ENCODE measurements at regions not wholly inside any gene's neighbourhood (a gene's known extent, or its start where the extent isn't known, plus 50 kb on each side); places are given as distances from the start of the nearest gene placed in this dataset.

GRCh38 chr22:17281440-17281841 is 62.2 kb upstream of the ADA2 start:
- Histone ChIP-seq H3K9me3 (ENCODE audit: low read length) (no peaks in the 10 kb centered on the region), H3K4me3 (ENCODE audit: low read length) (no peak overlapping the region), H3K27ac (ENCODE audit: low read depth, low read length) (no peak overlapping the region), H3K36me3 (ENCODE audit: insufficient read depth, low read length) (no peaks in the 10 kb centered on the region), H3K27me3 (ENCODE audit: insufficient read depth, low read length, poor library complexity, severe bottlenecking) (no peaks in the 10 kb centered on the region), H3K4me1 (ENCODE audit: insufficient read depth, low read length) (peaks cover 15% of the 10 kb centered on the region)
- Mint-ChIP-seq H3K4me1 (peaks cover 10 to 18% (median 14%) of the 10 kb centered on the region in 3 donors), H3K9me3 (no peaks in the 10 kb centered on the region), H3K27ac (peak overlapping the region in 2 of 8 donors; percentile 1 to 3), H3K27me3 (peaks cover 0 to 3% of the 10 kb centered on the region in 2 donors), H3K36me3 (peaks cover 0 to 1% (median 0%) of the 10 kb centered on the region in 3 donors), H3K4me3 (peak overlapping the region in 3 of 7 donors; percentile 7 to 51 (median 20))
- no peak for DNase-seq
- ChIA-PET POLR2A (no interaction called here), CTCF (no interaction called here)

DNA sequence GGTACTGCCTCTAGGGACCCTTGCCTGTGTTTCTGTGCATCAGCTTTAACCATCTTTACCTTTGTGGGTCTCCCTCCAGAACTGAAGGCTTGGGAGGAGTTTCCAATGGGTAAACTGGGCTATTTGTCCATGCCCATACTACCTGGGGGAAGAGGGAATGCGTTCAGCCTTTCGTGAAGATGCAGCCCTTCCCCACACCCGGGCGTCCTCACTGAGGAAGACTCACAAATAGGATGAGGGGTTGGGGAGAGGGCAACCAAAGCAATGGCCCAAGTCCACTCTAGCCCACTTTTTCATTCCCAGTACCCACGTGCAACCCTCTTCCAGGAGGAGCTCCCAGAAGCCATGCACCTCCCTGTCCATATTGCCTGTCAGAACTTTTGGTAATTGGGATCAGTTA is 61.8 kb upstream of the ADA2 start:
- Histone ChIP-seq H3K36me3 (ENCODE audit: insufficient read depth, low read length) (no peaks in the 10 kb centered on the region), H3K27ac (ENCODE audit: low read depth, low read length) (no peak overlapping the region), H3K4me1 (ENCODE audit: insufficient read depth, low read length) (peaks cover 15% of the 10 kb centered on the region), H3K27me3 (ENCODE audit: insufficient read depth, low read length, poor library complexity, severe bottlenecking) (no peaks in the 10 kb centered on the region), H3K4me3 (ENCODE audit: low read length) (no peak overlapping the region), H3K9me3 (ENCODE audit: low read length) (no peaks in the 10 kb centered on the region)
- peaks cover 0 to 3% of the 10 kb centered on the region in 2 donors for H3K27me3 Mint-ChIP-seq
- H3K4me1 Mint-ChIP-seq, result peaks cover 10 to 18% (median 14%) of the 10 kb centered on the region in 3 donors
- H3K4me3 Mint-ChIP-seq, result peak overlapping the region in 1 of 7 donors; percentile 51
- H3K9me3 Mint-ChIP-seq, result no peaks in the 10 kb centered on the region
- H3K36me3 Mint-ChIP-seq, result peaks cover 0 to 1% (median 0%) of the 10 kb centered on the region in 3 donors
- H3K27ac Mint-ChIP-seq, result peak overlapping the region in 2 of 8 donors; percentile 1 to 58
- ChIA-PET CTCF (no interaction called here), POLR2A (no interaction called here)
- no peak for DNase-seq

DNA sequence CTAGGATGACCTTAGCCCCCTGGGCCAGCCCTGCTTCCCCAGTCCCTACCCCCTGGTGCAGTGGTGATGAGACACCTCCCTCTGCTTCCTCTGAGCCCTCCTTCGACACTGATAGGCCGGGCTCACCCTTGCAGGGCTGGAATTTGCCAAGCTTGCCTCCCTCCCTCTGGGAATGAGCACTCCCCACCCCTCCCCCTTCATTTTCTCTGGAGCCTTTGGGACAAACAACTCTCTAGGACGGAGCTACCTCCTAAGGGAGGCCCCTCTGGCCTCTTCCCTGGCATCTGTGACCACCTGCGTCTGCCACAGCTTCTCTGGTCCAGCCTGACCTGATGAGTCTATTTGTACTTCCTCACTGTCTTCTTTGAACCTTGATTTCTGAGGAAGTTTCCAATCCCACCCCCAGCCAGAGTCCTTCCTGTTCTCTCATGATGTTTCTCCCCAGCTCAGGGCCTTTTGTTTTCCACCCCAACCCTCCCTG is 53.3 kb upstream of the ADA2 start:
- no peak overlapping the region for H3K27ac ChIP-seq (ENCODE audit: low read depth, low read length)
- no peaks in the 10 kb centered on the region for H3K4me1 ChIP-seq (ENCODE audit: insufficient read depth, low read length)
- no peaks in the 10 kb centered on the region for H3K27me3 ChIP-seq (ENCODE audit: insufficient read depth, low read length, poor library complexity, severe bottlenecking)
- no peak overlapping the region for H3K4me3 ChIP-seq (ENCODE audit: low read length)
- Mint-ChIP-seq H3K4me1 (peaks cover 0 to 7% (median 2%) of the 10 kb centered on the region in 3 donors), H3K4me3 (no peak overlapping the region), H3K9me3 (no peaks in the 10 kb centered on the region), H3K36me3 (no peaks in the 10 kb centered on the region), H3K27ac (peak overlapping the region in 3 of 8 donors; percentile 3 to 78 (median 50)), H3K27me3 (no peaks in the 10 kb centered on the region)
- ChIA-PET POLR2A (no interaction called here), CTCF (interaction anchor here (1.2 kb wide), 1 partner anchor 12 kb away, joined by 4 read pairs; no protein-coding TSS in a partner anchor)
- no peaks in the 10 kb centered on the region for H3K36me3 ChIP-seq (ENCODE audit: insufficient read depth, low read length)
- no peaks in the 10 kb centered on the region for H3K9me3 ChIP-seq (ENCODE audit: low read length)
- DNase-seq, result no peak

DNA sequence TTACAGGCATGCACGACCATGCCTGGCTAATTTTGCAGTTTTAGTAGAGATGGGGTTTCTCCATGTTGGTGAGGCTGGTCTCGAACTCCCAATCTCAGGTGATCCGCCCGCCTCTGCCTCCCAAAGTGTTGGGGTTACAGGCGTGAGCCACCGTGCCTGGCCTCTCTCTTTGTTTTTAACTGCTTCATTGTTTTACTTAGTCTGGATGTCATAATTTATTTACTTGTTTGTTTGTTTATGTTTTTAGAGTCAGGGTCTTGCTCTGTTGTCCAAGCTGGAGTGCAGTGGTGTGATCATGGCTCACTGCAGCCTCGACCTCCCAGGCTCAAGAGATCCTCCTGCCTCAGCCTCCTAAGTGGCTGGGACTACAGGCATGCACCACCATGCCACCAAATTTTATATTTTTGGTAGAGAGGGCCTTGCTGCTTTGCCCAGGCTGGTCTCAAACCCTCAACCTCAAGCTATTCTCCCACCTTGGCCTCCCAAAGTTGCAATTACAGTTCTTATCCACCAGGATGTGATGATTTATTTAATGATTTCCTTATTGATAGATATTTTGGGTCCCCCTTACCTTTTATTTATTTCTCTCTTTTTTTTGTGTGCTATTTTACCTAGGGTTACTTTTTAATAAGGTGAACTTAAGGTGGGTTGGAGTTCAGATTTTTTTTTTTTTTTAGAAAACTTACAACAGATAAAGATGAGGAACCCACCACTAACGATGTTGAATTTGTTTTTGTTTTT is 52.6 kb upstream of the ADA2 start:
- H3K9me3 Mint-ChIP-seq, result no peaks in the 10 kb centered on the region
- peaks cover 0 to 14% (median 4%) of the 10 kb centered on the region in 3 donors for H3K4me1 Mint-ChIP-seq
- H3K27me3 Mint-ChIP-seq, result no peaks in the 10 kb centered on the region
- no peak for DNase-seq
- ChIA-PET CTCF (interaction anchor here (1.2 kb wide), 1 partner anchor 53 kb away, joined by 3 read pairs; the partner anchor contains the start of gene ADA2), POLR2A (no interaction called here)
- Histone ChIP-seq H3K36me3 (ENCODE audit: insufficient read depth, low read length) (no peaks in the 10 kb centered on the region), H3K4me3 (ENCODE audit: low read length) (no peak overlapping the region), H3K4me1 (ENCODE audit: insufficient read depth, low read length) (peaks cover 3% of the 10 kb centered on the region), H3K27ac (ENCODE audit: low read depth, low read length) (no peak overlapping the region), H3K9me3 (ENCODE audit: low read length) (no peaks in the 10 kb centered on the region), H3K27me3 (ENCODE audit: insufficient read depth, low read length, poor library complexity, severe bottlenecking) (no peaks in the 10 kb centered on the region)
- H3K36me3 Mint-ChIP-seq, result no peaks in the 10 kb centered on the region
- H3K4me3 Mint-ChIP-seq, result no peak overlapping the region
- H3K27ac Mint-ChIP-seq, result peak overlapping the region in 2 of 8 donors; percentile 32 to 63

- Histone ChIP-seq H3K27ac (ENCODE audit: low read depth, low read length) (no peak overlapping the region), H3K27me3 (ENCODE audit: insufficient read depth, low read length, poor library complexity, severe bottlenecking) (no peaks in the 10 kb centered on the region), H3K4me3 (ENCODE audit: low read length) (no peak overlapping the region), H3K36me3 (ENCODE audit: insufficient read depth, low read length) (no peaks in the 10 kb centered on the region), H3K9me3 (ENCODE audit: low read length) (no peaks in the 10 kb centered on the region), H3K4me1 (ENCODE audit: insufficient read depth, low read length) (peaks cover 12% of the 10 kb centered on the region)
- H3K4me1 Mint-ChIP-seq, result peaks cover 4 to 24% (median 10%) of the 10 kb centered on the region in 3 donors
- POLR2A ChIA-PET, result no interaction called here
- no peaks in the 10 kb centered on the region for H3K36me3 Mint-ChIP-seq
- peak overlapping the region in 2 of 7 donors; percentile 11 to 35 for H3K4me3 Mint-ChIP-seq
- CTCF ChIA-PET, result interaction anchor here (1.4 to 1.5 kb wide), 2 partner anchors 10 to 49 kb away, joined by 3 to 4 read pairs; no protein-coding TSS in a partner anchor
- peak overlapping the region in 2 of 8 donors; percentile 50 to 53 for H3K27ac Mint-ChIP-seq
- H3K9me3 Mint-ChIP-seq, result no peaks in the 10 kb centered on the region
- DNase-seq, result no peak
- H3K27me3 Mint-ChIP-seq, result no peaks in the 10 kb centered on the region
Observed at GRCh38 chr22:17269607-17270261, 50.5 kb upstream of the ADA2 start.

DNA sequence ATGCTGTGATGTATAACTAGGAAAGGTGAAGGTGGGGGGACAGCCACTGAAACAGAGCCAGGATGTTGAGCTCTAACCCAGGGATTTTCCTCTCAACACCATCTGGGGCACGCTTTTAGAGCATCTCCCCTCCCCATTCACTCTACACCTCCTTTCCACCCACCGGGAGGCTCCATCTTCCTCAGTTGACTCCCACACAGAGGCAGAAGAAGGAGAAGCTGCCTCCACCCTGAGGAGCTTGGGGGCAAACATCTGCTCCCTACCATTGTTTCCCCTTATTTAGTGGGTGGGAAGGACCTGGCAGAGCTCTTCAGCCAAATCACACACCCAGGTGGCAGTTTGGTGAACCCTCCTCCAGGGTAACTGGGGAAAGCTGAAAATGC is 50.0 kb upstream of the ADA2 start:
- H3K27me3 ChIP-seq (ENCODE audit: insufficient read depth, low read length, poor library complexity, severe bottlenecking), result no peaks in the 10 kb centered on the region
- H3K9me3 ChIP-seq (ENCODE audit: low read length), result no peaks in the 10 kb centered on the region
- no peaks in the 10 kb centered on the region for H3K36me3 ChIP-seq (ENCODE audit: insufficient read depth, low read length)
- no peak overlapping the region for H3K27ac ChIP-seq (ENCODE audit: low read depth, low read length)
- H3K4me1 ChIP-seq (ENCODE audit: insufficient read depth, low read length), result peaks cover 12% of the 10 kb centered on the region
- H3K4me3 ChIP-seq (ENCODE audit: low read length), result no peak overlapping the region
- ChIA-PET CTCF (interaction anchor here (1.4 to 1.5 kb wide), 2 partner anchors 10 to 49 kb away, joined by 3 to 4 read pairs; no protein-coding TSS in a partner anchor), POLR2A (no interaction called here)
- Mint-ChIP-seq H3K36me3 (no peaks in the 10 kb centered on the region), H3K4me1 (peaks cover 4 to 24% (median 10%) of the 10 kb centered on the region in 3 donors), H3K4me3 (no peak overlapping the region), H3K27ac (no peak overlapping the region), H3K9me3 (no peaks in the 10 kb centered on the region), H3K27me3 (no peaks in the 10 kb centered on the region)
- no peak for DNase-seq
